ENCODE measurements at regions not wholly inside any gene's neighbourhood (a gene's known extent, or its start where the extent isn't known, plus 50 kb on each side); places are given as distances from the start of the nearest gene placed in this dataset.

- no peak for ATAC-seq (replicated peaks)
- Mint-ChIP-seq H3K27me3 (no peaks in the 10 kb centered on the region), H3K4me1 (ENCODE audit: low read depth in 2 of 2) (no peaks in the 10 kb centered on the region), H3K4me3 (no peak overlapping the region), H3K27ac (no peak overlapping the region), H3K36me3 (ENCODE audit: insufficient read depth) (no peaks in the 10 kb centered on the region), H3K9me3 (peaks cover 4 to 7% of the 10 kb centered on the region in 2 donors)
- no peak for DNase-seq
Observed at GRCh38 chr4:177008071-177008835, 215.5 kb upstream of the VEGFC start.

DNA sequence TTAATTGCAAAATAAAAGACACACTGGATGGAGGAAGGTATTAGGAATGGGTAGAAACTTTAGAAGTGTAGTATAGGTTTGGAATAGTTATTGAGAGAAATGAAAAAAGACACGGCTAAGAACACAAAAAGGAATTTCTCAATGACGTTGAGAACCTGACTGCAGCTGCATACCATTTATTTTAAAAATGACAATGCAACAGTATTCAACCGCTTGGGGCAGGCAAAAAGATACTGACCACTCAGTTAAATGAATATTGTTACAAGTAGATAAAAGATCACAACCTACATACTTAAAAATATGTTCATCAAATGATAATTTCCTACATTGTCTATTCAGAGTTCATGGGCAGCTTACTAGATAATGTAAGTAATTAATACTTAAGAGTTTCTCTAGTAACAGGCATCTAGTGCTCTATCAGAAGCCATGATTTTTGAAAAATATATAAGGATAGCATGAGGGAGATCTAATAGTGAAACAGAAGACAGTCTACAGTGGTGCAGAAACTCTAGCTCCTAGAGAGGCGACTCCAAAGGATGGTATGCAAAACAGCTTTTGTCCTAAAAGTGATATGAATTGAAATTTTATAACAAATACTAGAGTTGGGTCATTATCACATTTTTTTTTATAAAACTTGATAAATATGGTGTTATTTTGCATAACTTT is 216.2 kb upstream of the VEGFC start:
- no peaks in the 10 kb centered on the region for H3K27me3 Mint-ChIP-seq
- no peaks in the 10 kb centered on the region for H3K36me3 Mint-ChIP-seq (ENCODE audit: insufficient read depth)
- no peaks in the 10 kb centered on the region for H3K4me1 Mint-ChIP-seq (ENCODE audit: low read depth in 2 of 2)
- no peak for ATAC-seq (replicated peaks)
- H3K27ac Mint-ChIP-seq: no peak overlapping the region
- DNase-seq: no peak
- H3K4me3 Mint-ChIP-seq: no peak overlapping the region
- peaks cover 4 to 7% of the 10 kb centered on the region in 2 donors for H3K9me3 Mint-ChIP-seq

GRCh38 chr4:177010418-177010817 is 217.7 kb upstream of the VEGFC start:
- H3K27ac Mint-ChIP-seq: no peak overlapping the region
- no peaks in the 10 kb centered on the region for H3K36me3 Mint-ChIP-seq (ENCODE audit: insufficient read depth)
- H3K4me3 Mint-ChIP-seq: no peak overlapping the region
- ATAC-seq (replicated peaks) (no peak), DNase-seq (no peak)
- no peaks in the 10 kb centered on the region for H3K27me3 Mint-ChIP-seq
- no peaks in the 10 kb centered on the region for H3K4me1 Mint-ChIP-seq (ENCODE audit: low read depth in 2 of 2)
- peaks cover 4 to 7% of the 10 kb centered on the region in 2 donors for H3K9me3 Mint-ChIP-seq

DNA sequence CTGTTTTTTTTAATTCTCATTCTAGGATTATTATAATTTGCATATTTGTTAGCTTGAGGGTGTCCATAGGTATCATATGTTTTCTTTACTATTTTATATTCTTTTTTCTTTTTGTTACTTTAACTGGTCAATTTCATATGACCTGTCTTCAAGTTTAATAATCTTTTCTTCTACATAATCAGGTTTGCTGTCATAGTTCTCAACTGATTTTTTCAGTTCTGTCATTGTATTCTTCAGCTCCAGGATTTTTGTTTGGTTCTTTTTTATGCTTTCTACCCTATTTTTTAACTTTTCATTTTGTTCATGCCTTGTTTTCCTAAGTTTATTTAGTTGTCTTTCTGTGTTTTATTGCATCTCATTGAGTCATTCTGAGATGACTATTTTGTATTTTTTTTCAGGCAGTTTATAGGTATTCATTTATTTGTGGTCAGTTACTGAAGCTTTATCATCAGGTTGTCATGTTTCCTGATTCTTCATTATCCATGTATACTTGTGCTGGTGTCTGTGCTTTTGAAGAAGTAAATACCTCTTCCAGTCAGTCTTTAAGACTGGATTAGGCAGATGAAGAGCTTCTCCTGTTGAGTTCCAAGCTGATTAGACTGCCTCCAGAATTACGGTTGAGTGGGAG is 220.3 kb upstream of the VEGFC start:
- no peaks in the 10 kb centered on the region for H3K36me3 Mint-ChIP-seq (ENCODE audit: insufficient read depth)
- DNase-seq: no peak
- no peak overlapping the region for H3K4me3 Mint-ChIP-seq
- H3K27me3 Mint-ChIP-seq: no peaks in the 10 kb centered on the region
- H3K9me3 Mint-ChIP-seq: peaks cover 4 to 10% of the 10 kb centered on the region in 2 donors
- no peak overlapping the region for H3K27ac Mint-ChIP-seq
- no peaks in the 10 kb centered on the region for H3K4me1 Mint-ChIP-seq (ENCODE audit: low read depth in 2 of 2)
- no peak for ATAC-seq (replicated peaks)

DNA sequence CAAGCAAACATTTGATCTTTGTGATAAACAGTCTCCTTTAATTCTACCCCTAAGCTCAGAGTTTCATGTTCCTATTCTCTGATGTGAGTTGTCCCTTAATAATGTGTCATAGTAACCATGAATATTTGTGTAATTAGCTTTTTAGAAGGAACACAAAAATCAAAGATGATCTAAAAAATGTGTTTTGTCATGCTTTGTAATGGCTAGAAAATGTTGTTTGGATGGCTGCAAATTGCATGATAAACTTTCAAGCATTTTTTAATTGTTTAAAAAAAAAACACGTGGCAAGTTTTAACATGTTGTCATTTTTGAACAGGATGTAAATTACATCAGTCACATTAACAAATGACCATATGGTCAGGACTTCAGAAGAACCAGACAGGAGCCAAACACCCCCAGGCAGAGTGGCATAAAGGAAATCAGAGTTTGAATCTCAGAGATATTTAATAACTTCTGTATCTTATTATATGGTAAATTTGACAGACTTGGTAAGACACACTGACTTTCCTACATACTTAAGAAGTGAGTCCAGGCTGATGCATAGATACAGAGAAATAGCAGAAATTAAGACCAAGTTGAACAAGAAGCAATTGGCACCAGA is 223.9 kb upstream of the VEGFC start:
- Mint-ChIP-seq H3K36me3 (ENCODE audit: insufficient read depth) (no peaks in the 10 kb centered on the region), H3K9me3 (peaks cover 0 to 21% of the 10 kb centered on the region in 2 donors), H3K4me1 (ENCODE audit: low read depth in 2 of 2) (no peaks in the 10 kb centered on the region), H3K27me3 (no peaks in the 10 kb centered on the region), H3K4me3 (no peak overlapping the region), H3K27ac (no peak overlapping the region)
- DNase-seq (no peak), ATAC-seq (replicated peaks) (no peak)

GRCh38 chr4:177023951-177024350 is 231.2 kb upstream of the VEGFC start:
- DNase-seq (no peak), ATAC-seq (replicated peaks) (no peak)
- no peak overlapping the region for H3K27ac Mint-ChIP-seq
- peaks cover 1 to 15% of the 10 kb centered on the region in 2 donors for H3K9me3 Mint-ChIP-seq
- H3K4me1 Mint-ChIP-seq (ENCODE audit: low read depth in 2 of 2): no peaks in the 10 kb centered on the region
- no peak overlapping the region for H3K4me3 Mint-ChIP-seq
- H3K36me3 Mint-ChIP-seq (ENCODE audit: insufficient read depth): no peaks in the 10 kb centered on the region
- H3K27me3 Mint-ChIP-seq: no peaks in the 10 kb centered on the region

- H3K27ac Mint-ChIP-seq: no peak overlapping the region
- H3K27me3 Mint-ChIP-seq: no peaks in the 10 kb centered on the region
- ATAC-seq (replicated peaks): no peak
- H3K4me1 Mint-ChIP-seq (ENCODE audit: low read depth in 2 of 2): no peaks in the 10 kb centered on the region
- no peaks in the 10 kb centered on the region for H3K36me3 Mint-ChIP-seq (ENCODE audit: insufficient read depth)
- DNase-seq: no peak
- no peaks in the 10 kb centered on the region for H3K9me3 Mint-ChIP-seq
- no peak overlapping the region for H3K4me3 Mint-ChIP-seq
Observed at GRCh38 chr4:177032341-177032740, 239.6 kb upstream of the VEGFC start.

DNA sequence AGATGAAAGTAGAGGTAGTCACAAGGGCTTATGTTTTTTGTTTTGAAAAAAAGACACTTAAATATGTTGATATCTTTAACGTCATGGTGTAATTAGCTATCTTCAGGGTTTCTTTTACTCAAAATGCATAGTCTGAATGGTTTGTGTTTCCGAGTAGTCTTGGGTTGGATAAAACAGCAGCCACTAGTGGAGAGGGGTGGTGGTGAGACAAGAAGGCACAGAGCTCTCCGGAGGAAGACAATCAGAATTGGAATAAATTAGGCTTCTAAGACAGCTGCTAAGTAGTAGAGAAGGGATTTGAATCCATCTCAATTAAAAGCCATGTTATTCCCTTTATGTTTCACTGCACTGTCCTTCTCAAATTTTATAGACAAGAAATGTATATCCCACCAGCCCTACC is 240.4 kb upstream of the VEGFC start:
- Mint-ChIP-seq H3K27ac (no peak overlapping the region), H3K9me3 (no peaks in the 10 kb centered on the region), H3K36me3 (ENCODE audit: insufficient read depth) (no peaks in the 10 kb centered on the region), H3K4me1 (ENCODE audit: low read depth in 2 of 2) (no peaks in the 10 kb centered on the region), H3K27me3 (no peaks in the 10 kb centered on the region), H3K4me3 (no peak overlapping the region)
- DNase-seq: no peak
- ATAC-seq (replicated peaks): no peak

GRCh38 chr4:177033632-177034031 is 240.9 kb upstream of the VEGFC start:
- Mint-ChIP-seq H3K36me3 (ENCODE audit: insufficient read depth) (no peaks in the 10 kb centered on the region), H3K27me3 (no peaks in the 10 kb centered on the region), H3K4me3 (no peak overlapping the region), H3K27ac (no peak overlapping the region), H3K4me1 (ENCODE audit: low read depth in 2 of 2) (no peaks in the 10 kb centered on the region), H3K9me3 (no peaks in the 10 kb centered on the region)
- DNase-seq (no peak), ATAC-seq (replicated peaks) (no peak)

GRCh38 chr4:177041356-177041755 is 248.6 kb upstream of the VEGFC start:
- Mint-ChIP-seq H3K9me3 (no peaks in the 10 kb centered on the region), H3K4me1 (ENCODE audit: low read depth in 2 of 2) (no peaks in the 10 kb centered on the region), H3K36me3 (ENCODE audit: insufficient read depth) (no peaks in the 10 kb centered on the region), H3K4me3 (no peak overlapping the region), H3K27me3 (peaks cover 0 to 9% of the 10 kb centered on the region in 2 donors), H3K27ac (no peak overlapping the region)
- DNase-seq (no peak), ATAC-seq (replicated peaks) (no peak)

- H3K27ac Mint-ChIP-seq: no peak overlapping the region
- peak in 2 of 3 experiments; percentile 21 for DNase-seq
- ATAC-seq (replicated peaks): peak; percentile 62
- peaks cover 5 to 17% of the 10 kb centered on the region in 2 donors for H3K27me3 Mint-ChIP-seq
- no peaks in the 10 kb centered on the region for H3K9me3 Mint-ChIP-seq
- no peaks in the 10 kb centered on the region for H3K4me1 Mint-ChIP-seq (ENCODE audit: low read depth in 2 of 2)
- H3K36me3 Mint-ChIP-seq (ENCODE audit: insufficient read depth): no peaks in the 10 kb centered on the region
- no peak overlapping the region for H3K4me3 Mint-ChIP-seq
Observed at GRCh38 chr4:177047070-177047850, 254.5 kb upstream of the VEGFC start.

- ATAC-seq (replicated peaks) (no peak), DNase-seq (no peak)
- Mint-ChIP-seq H3K4me1 (ENCODE audit: low read depth in 2 of 2) (no peaks in the 10 kb centered on the region), H3K27ac (no peak overlapping the region), H3K9me3 (no peaks in the 10 kb centered on the region), H3K27me3 (peaks cover 5 to 17% of the 10 kb centered on the region in 2 donors), H3K36me3 (ENCODE audit: insufficient read depth) (no peaks in the 10 kb centered on the region), H3K4me3 (no peak overlapping the region)
Observed at GRCh38 chr4:177047851-177048174, 255.1 kb upstream of the VEGFC start.

DNA sequence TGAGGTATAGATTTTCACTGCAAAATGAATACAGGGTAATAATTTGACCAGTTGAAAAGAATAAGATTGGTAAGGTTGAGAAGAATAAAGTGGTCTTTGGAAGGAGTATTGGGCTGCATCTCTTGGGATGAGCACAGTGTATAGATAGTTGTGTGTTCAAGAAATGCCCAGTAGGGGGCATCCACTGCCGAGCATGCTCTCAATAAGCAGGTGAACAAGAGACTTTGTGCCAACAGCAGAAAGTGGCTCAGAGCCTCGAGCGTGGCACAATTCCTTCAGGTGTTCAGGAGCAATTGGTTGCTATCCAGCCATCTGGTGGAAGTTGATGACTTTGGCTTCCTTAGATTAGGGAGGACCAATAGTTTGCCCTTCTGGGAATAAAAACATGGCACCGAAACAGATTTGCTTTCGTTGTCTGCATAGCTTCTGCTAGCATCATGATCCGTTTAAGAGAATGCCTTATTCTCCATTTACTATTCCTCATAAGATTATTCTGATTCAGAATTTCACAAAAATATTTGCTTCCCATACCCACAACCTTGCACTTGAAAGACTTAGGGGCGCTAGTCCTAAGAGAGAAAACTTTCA is 258.1 kb upstream of the NEIL3 start:
- Mint-ChIP-seq H3K4me3 (no peak overlapping the region), H3K9me3 (no peaks in the 10 kb centered on the region), H3K4me1 (ENCODE audit: low read depth in 2 of 2) (no peaks in the 10 kb centered on the region), H3K27ac (no peak overlapping the region), H3K36me3 (ENCODE audit: insufficient read depth) (no peaks in the 10 kb centered on the region), H3K27me3 (peaks cover 5 to 8% of the 10 kb centered on the region in 2 donors)
- ATAC-seq (replicated peaks) (peak; percentile 56), DNase-seq (peak in 1 of 3 experiments; percentile 6)

All from effector memory CD8-positive, alpha-beta T cell (primary cell).